Suprapubic skin (tissue), 3 donors: ENCODE measurements at regions not wholly inside any gene's neighbourhood (a gene's known extent, or its start where the extent isn't known, plus 50 kb on each side); places are given as distances from the start of the nearest gene placed in this dataset.

ENCODE experiments used
- POLR2AphosphoS5 ChIP-seq, 3 donors: sonication (generic); formaldehyde crosslinking; IDR thresholded peaks; one replicate each; pipeline ENCODE4 v1.6.1; 2017; ENCODE audit warnings: antibody characterized with exemption in 3 of 3
- TF ChIP-seq, protein P1 (sequence below), 2 donors: fragments of 200-600 bp in 1 of 2; fragments of 450-650 bp in 1 of 2; sonication (generic) in 1 of 2; IDR thresholded peaks; one replicate each; pipeline ENCODE4 v1.5.1; 2016 to 2019; ENCODE audit warnings: antibody characterized with exemption in 2 of 2, mild to moderate bottlenecking in 1 of 2, moderate library complexity in 1 of 2

DNA sequence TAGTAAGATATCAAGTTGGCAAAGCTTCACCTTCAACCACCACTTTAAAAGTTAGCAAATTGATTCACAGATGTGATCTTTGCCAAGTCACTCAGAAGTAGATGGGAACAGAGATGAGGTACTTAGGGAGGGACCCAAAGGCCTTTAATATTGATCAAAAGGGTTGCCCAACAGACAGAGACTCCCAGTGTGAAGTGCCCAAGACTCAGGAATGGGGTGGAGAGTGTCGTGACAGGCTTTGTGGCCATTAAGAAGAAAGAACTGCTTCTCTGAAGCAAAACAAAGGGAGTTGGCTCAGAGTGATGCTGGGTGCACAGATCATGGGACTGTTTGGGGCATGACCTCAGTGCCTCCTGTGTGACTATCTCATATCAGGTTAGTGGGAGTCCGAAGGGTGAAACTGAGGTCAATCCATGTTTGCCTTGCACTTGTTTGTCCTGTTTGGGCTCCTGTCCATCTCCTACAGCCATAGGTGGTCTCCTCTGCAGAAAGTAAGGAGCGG lies 132.3 kb downstream of the APIP start:
- TF ChIP-seq, protein P1, sequence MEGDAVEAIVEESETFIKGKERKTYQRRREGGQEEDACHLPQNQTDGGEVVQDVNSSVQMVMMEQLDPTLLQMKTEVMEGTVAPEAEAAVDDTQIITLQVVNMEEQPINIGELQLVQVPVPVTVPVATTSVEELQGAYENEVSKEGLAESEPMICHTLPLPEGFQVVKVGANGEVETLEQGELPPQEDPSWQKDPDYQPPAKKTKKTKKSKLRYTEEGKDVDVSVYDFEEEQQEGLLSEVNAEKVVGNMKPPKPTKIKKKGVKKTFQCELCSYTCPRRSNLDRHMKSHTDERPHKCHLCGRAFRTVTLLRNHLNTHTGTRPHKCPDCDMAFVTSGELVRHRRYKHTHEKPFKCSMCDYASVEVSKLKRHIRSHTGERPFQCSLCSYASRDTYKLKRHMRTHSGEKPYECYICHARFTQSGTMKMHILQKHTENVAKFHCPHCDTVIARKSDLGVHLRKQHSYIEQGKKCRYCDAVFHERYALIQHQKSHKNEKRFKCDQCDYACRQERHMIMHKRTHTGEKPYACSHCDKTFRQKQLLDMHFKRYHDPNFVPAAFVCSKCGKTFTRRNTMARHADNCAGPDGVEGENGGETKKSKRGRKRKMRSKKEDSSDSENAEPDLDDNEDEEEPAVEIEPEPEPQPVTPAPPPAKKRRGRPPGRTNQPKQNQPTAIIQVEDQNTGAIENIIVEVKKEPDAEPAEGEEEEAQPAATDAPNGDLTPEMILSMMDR (IDR thresholded peaks at IDR 0.05): no peak
- no peak for TF ChIP-seq POLR2AphosphoS5 (IDR thresholded peaks at IDR 0.05)
